GM12891 (cell line): ENCODE measurements at regions not wholly inside any gene's neighbourhood (a gene's known extent, or its start where the extent isn't known, plus 50 kb on each side); places are given as distances from the start of the nearest gene placed in this dataset.

ENCODE experiments used
- DNase-seq: peaks from one replicate; pipeline ENCODE4 v3.0.0; 2011; ENCODE audit warnings: low spot score; ENCODE audit not compliant: insufficient read length
- FAIRE-seq: peaks from 2 replicates; lab custom pipeline; 2011; peaks lifted over from hg19 to GRCh38; lab: Jason Lieb, UNC
- PAX5 ChIP-seq: IDR thresholded peaks from 2 replicates; pipeline ENCODE4 v1.6.1; 2011; ENCODE audit warnings: low read length, moderate library complexity, mild to moderate bottlenecking; ENCODE audit not compliant: insufficient read depth, severe bottlenecking
- POLR2A ChIP-seq: IDR thresholded peaks from 2 replicates; pipeline ENCODE4 v1.6.1; 2011; ENCODE audit warnings: low read depth, low read length, control low read depth
- POLR2AphosphoS5 ChIP-seq: IDR thresholded peaks from 2 replicates; pipeline ENCODE4 v1.6.1; 2011; ENCODE audit warnings: low read depth, low read length, control low read depth
- POU2F2 ChIP-seq: IDR thresholded peaks from 2 replicates; pipeline ENCODE4 v1.6.1; 2011; ENCODE audit warnings: low read depth, mild to moderate bottlenecking, control low read depth, low read length, moderate library complexity
- SPI1 ChIP-seq: IDR thresholded peaks from 2 replicates; pipeline ENCODE4 v1.6.1; 2011; ENCODE audit warnings: low read depth, low read length, control low read depth
- TAF1 ChIP-seq: IDR thresholded peaks from 2 replicates; pipeline ENCODE4 v1.6.1; 2011; ENCODE audit warnings: low read depth, low read length, control low read depth

GRCh38 chr12:112586148-112586783, 167.5 kb downstream of the PTPN11 start:
- FAIRE-seq (no peak), DNase-seq (no peak)
- no peak for TF ChIP-seq POLR2A
- TF ChIP-seq TAF1 = no peak
- TF ChIP-seq POLR2AphosphoS5 = no peak

- FAIRE-seq (no peak), DNase-seq (no peak)
- TF ChIP-seq TAF1 (no peak), POLR2AphosphoS5 (no peak), POLR2A (no peak)
Measured at GRCh38 chr12:112589275-112589674, 170.5 kb downstream of the PTPN11 start.

- DNase-seq = no peak
- TF ChIP-seq TAF1 (no peak), PAX5 (no peak), POLR2A (no peak), SPI1 (no peak), POLR2AphosphoS5 (no peak), POU2F2 (no peak)
- FAIRE-seq = no peak
Measured at GRCh38 chr12:112590281-112590680, 171.5 kb downstream of the PTPN11 start.

- no peak for FAIRE-seq
- TF ChIP-seq SPI1 (no peak), PAX5 (no peak), POLR2AphosphoS5 (no peak), POLR2A (no peak)
- no peak for DNase-seq
Measured at GRCh38 chr12:112591488-112591887, 172.7 kb downstream of the PTPN11 start.

- FAIRE-seq = no peak
- no peak for DNase-seq
- no peak for TF ChIP-seq PAX5
- no peak for TF ChIP-seq SPI1
- no peak for TF ChIP-seq POLR2A
- TF ChIP-seq TAF1 = no peak
- TF ChIP-seq POLR2AphosphoS5 = no peak
- TF ChIP-seq POU2F2 = no peak
Measured at GRCh38 chr12:112595410-112595809, 176.7 kb downstream of the PTPN11 start.

GRCh38 chr12:112597986-112598385, 179.2 kb downstream of the PTPN11 start:
- FAIRE-seq (no peak), DNase-seq (no peak)
- no peak for TF ChIP-seq SPI1
- no peak for TF ChIP-seq POLR2AphosphoS5
- TF ChIP-seq POLR2A = no peak
- TF ChIP-seq POU2F2 = no peak
- TF ChIP-seq PAX5 = no peak
- no peak for TF ChIP-seq TAF1

GRCh38 chr12:112598626-112599025, 179.9 kb downstream of the PTPN11 start:
- no peak for DNase-seq
- FAIRE-seq = no peak
- no peak for TF ChIP-seq POU2F2
- no peak for TF ChIP-seq POLR2AphosphoS5
- no peak for TF ChIP-seq SPI1
- no peak for TF ChIP-seq TAF1
- TF ChIP-seq POLR2A = no peak
- no peak for TF ChIP-seq PAX5

- FAIRE-seq = no peak
- TF ChIP-seq POLR2AphosphoS5 = no peak
- TF ChIP-seq SPI1 = no peak
- no peak for TF ChIP-seq PAX5
- TF ChIP-seq POU2F2 = no peak
- no peak for TF ChIP-seq POLR2A
- TF ChIP-seq TAF1 = no peak
- no peak for DNase-seq
Measured at GRCh38 chr12:112599871-112600270, 181.1 kb downstream of the PTPN11 start.

GRCh38 chr12:112602150-112602549, 183.4 kb downstream of the PTPN11 start:
- no peak for TF ChIP-seq PAX5
- no peak for TF ChIP-seq TAF1
- no peak for TF ChIP-seq SPI1
- no peak for TF ChIP-seq POLR2A
- no peak for TF ChIP-seq POU2F2
- TF ChIP-seq POLR2AphosphoS5 = no peak
- no peak for FAIRE-seq
- no peak for DNase-seq

GRCh38 chr12:112606611-112607365, 184.8 kb upstream of the RPH3A start:
- TF ChIP-seq POLR2AphosphoS5 (no peak), PAX5 (no peak), POLR2A (no peak), SPI1 (no peak), TAF1 (no peak), POU2F2 (no peak)
- DNase-seq (no peak), FAIRE-seq (no peak)
